Tibial nerve (tissue), 4 donors: ENCODE measurements at regions not wholly inside any gene's neighbourhood (a gene's known extent, or its start where the extent isn't known, plus 50 kb on each side); places are given as distances from the start of the nearest gene placed in this dataset.

ENCODE experiments used
- DNase-seq, 2 donors: peaks; one replicate each; pipeline ENCODE4 v3.0.0-alpha.2; 2019; ENCODE audit warnings: low spot score in 2 of 2
- H3K27ac ChIP-seq, 4 donors: fragments of 200-600 bp; sonication (generic) in 3 of 4; one replicate each; pipeline ENCODE4 v1.5.1; 2017 to 2019; ENCODE audit warnings: mild to moderate bottlenecking in 1 of 4
- H3K27me3 ChIP-seq, 2 donors: fragments of 200-600 bp; sonication (generic) in 1 of 2; one replicate each; pipeline versions ENCODE4 v1.5.1 to v1.6.0; 2017 to 2019
- H3K36me3 ChIP-seq, 3 donors: fragments of 200-600 bp; sonication (generic); one replicate each; pipeline ENCODE4 v1.5.1; 2018 to 2019
- H3K4me1 ChIP-seq, 4 donors: fragments of 200-600 bp; sonication (generic) in 3 of 4; one replicate each; pipeline ENCODE4 v1.5.1; 2017 to 2019
- H3K4me3 ChIP-seq, 4 donors: fragments of 200-600 bp; sonication (generic) in 3 of 4; one replicate each; pipeline ENCODE4 v1.5.1; 2017 to 2019; ENCODE audit warnings: mild to moderate bottlenecking in 1 of 4, moderate library complexity in 1 of 4
- H3K9me3 ChIP-seq, 4 donors: fragments of 200-600 bp; sonication (generic) in 3 of 4; one replicate each; pipeline ENCODE4 v1.5.1; 2017 to 2019
- CTCF ChIP-seq, 5 experiments: fragments of 200-600 bp in 3 of 5; fragments of 450-650 bp in 2 of 5; sonication (generic) in 3 of 5; IDR thresholded peaks; one replicate each; pipeline ENCODE4 v1.5.1; 2016 to 2019; ENCODE audit warnings: antibody characterized with exemption in 5 of 5, mild to moderate bottlenecking in 3 of 5, moderate library complexity in 2 of 5
- EP300 ChIP-seq, 2 donors: sonication (generic); formaldehyde crosslinking; IDR thresholded peaks; one replicate each; pipeline ENCODE4 v1.6.1; 2017; ENCODE audit warnings: antibody characterized with exemption in 2 of 2, mild to moderate bottlenecking in 1 of 2
- POLR2A ChIP-seq, 2 donors: fragments of 450-650 bp; IDR thresholded peaks; one replicate each; pipeline ENCODE4 v1.6.1; 2017; ENCODE audit warnings: antibody characterized with exemption in 2 of 2, mild to moderate bottlenecking in 2 of 2, moderate library complexity in 2 of 2
- WGBS, 2 donors: methylation state at CpG; one replicate each; pipeline ENCODE4 v1.1.5; 2018; 5-methylcytosine and 5-hydroxymethylcytosine counted together

DNA sequence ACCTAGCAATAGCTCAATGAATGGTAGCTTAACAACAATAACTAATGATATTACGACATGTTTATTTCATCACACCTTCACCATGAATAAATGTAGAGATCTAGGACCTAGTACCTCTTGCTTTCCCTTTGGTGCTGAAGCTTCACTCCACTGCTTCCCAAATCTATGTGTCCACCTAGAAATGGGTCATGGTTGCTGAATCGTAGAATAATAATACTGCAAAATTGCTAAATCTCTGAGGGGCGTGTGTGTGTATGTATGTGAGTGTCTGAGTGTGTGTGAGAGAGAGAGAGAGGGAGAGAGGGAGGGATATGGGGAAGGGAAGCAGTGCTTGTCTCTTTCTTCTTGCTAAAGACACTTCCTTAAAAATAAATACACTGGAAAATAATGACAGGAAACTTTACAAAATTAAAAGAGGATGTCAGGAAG, 109.3 kb upstream of the BMP2K start:
- TF ChIP-seq CTCF (IDR thresholded peaks at IDR 0.05) (no peak), EP300 (IDR thresholded peaks at IDR 0.05) (peak in 1 of 2 donors; percentile 56)
- H3K9me3 ChIP-seq = no peaks in the 10 kb centered on the region
- H3K36me3 ChIP-seq = no peaks in the 10 kb centered on the region
- H3K4me1 ChIP-seq = peaks cover 0 to 19% (median 13%) of the 10 kb centered on the region in 4 donors
- H3K27me3 ChIP-seq = no peaks in the 10 kb centered on the region
- WGBS, 2 donors = 63 to 72% methylated on average over 3 of the region's 3 CpGs
- no peak for DNase-seq
- no peak overlapping the region for H3K27ac ChIP-seq
- no peak overlapping the region for H3K4me3 ChIP-seq

DNA sequence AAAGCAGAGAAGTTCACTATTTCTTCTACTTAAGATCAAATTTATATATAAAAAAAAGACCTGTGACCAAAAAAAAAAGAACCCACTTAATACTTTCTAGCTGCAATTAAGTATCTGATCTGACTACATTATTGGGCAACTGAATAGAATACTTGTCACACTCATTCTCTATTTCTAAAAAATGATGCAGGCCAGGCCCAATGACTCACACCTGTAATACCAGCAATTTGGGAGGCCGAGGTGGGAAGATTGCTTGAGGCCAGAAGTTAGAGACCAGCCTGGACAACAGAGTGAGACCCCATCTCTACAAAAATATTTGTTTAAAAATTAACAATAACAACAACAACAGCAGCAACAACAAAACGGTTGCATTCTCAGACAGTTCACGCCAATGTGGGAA, 108.8 kb upstream of the BMP2K start:
- Histone ChIP-seq H3K4me1 (peaks cover 0 to 14% (median 9%) of the 10 kb centered on the region in 4 donors), H3K36me3 (no peaks in the 10 kb centered on the region), H3K27ac (no peak overlapping the region), H3K27me3 (no peaks in the 10 kb centered on the region), H3K4me3 (no peak overlapping the region), H3K9me3 (no peaks in the 10 kb centered on the region)
- WGBS, 2 donors = 81 to 83% methylated on average over 3 of the region's 3 CpGs
- TF ChIP-seq EP300 (IDR thresholded peaks at IDR 0.05) = no peak
- TF ChIP-seq CTCF (IDR thresholded peaks at IDR 0.05) = no peak
- TF ChIP-seq POLR2A (IDR thresholded peaks at IDR 0.05) = no peak
- no peak for DNase-seq

DNA sequence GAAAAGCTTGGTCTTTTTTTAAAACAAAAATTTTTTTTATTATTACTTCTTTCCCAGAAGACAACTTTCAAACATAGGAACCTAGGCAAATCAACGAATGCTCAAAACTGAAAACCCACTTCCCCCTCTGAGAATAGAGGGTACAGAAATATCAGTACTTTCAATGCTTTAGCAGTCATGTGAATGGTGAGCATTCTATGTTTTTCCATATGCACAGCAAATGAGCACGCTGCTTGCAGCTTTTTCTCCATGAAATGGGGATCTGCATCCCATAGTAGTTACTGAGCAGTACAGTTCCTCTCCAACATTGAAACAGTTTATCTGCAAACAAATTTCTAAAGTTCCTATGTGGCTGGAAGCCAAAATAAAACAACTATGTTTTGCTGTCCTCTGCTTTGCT, 108.4 kb upstream of the BMP2K start:
- H3K4me3 ChIP-seq = no peak overlapping the region
- no peaks in the 10 kb centered on the region for H3K9me3 ChIP-seq
- H3K27me3 ChIP-seq = no peaks in the 10 kb centered on the region
- 75 to 80% methylated on average over 2 of the region's 2 CpGs for WGBS, 2 donors
- peaks cover 0 to 13% (median 6%) of the 10 kb centered on the region in 4 donors for H3K4me1 ChIP-seq
- no peak for DNase-seq
- TF ChIP-seq CTCF (IDR thresholded peaks at IDR 0.05) (no peak), EP300 (IDR thresholded peaks at IDR 0.05) (peak in 1 of 2 donors; percentile 21), POLR2A (IDR thresholded peaks at IDR 0.05) (no peak)
- peak overlapping the region in 1 of 4 donors; percentile 6 for H3K27ac ChIP-seq
- H3K36me3 ChIP-seq = no peaks in the 10 kb centered on the region

DNA sequence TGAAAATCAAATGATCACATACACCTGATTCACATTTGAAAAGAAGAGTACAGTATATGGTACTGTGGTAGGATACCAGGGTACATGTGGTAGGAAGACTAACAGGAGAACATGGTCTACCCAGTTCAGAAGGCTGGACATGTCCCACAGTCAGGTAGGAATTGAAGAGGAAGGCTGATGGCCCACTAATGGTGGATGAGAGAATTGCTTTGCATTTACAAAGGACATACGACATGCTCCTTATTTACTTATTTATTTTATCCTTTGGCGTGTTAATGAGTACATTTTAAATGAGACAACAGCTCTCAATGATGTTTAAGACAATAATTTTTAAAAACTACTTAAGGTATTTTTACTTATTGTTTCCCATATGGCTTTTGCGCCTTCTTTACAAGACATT, 106.7 kb upstream of the BMP2K start:
- Histone ChIP-seq H3K27ac (no peak overlapping the region), H3K4me3 (no peak overlapping the region), H3K4me1 (peaks cover 0 to 13% (median 3%) of the 10 kb centered on the region in 4 donors), H3K9me3 (no peaks in the 10 kb centered on the region), H3K36me3 (no peaks in the 10 kb centered on the region), H3K27me3 (no peaks in the 10 kb centered on the region)
- WGBS, 2 donors = 93 to 96% methylated on average over 3 of the region's 3 CpGs
- TF ChIP-seq CTCF (IDR thresholded peaks at IDR 0.05) (no peak), POLR2A (IDR thresholded peaks at IDR 0.05) (no peak), EP300 (IDR thresholded peaks at IDR 0.05) (no peak)
- DNase-seq = no peak

DNA sequence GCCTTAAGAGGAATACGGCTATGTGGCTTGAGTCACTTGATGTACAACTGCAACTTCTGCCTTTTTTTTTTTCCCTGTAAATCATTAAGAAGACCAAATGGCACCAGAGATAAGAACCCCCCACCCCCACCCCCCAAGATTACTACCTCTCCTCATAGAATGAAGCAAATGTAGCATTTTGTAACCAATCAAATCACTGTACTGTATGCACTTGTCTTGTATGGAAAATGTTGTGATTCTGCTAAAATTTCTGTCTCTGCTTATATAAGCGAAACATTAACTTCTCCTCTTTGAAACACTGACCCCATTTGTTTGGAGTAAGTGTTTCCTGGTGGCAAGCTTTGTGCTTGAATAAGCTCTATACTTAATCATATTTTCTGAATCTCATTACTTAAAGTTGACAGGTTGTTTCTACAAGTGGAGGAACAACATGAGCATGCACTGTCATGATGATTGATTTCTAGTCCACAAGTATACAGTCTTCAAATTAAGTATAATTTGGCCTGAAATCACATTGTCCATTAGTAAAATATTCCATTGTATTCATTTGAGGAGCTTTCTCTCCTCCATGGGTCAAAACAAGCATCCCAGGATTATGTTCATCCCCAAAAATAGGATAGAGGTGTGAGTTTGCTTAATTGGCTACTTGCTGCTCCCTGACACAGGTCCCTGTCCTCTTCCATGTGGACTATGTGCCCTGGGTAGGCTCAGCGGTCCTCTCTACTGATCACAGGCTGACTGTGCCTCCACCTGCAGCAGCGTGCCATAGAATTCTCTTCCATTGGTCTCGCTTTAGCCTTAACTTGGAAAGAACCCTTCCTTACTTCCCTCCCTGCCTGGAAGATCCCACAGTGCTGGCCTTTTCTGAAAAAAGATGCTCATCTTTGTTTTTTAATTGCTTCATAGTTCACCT, 104.0 kb upstream of the BMP2K start:
- no peak for DNase-seq
- TF ChIP-seq EP300 (IDR thresholded peaks at IDR 0.05) (no peak), POLR2A (IDR thresholded peaks at IDR 0.05) (no peak), CTCF (IDR thresholded peaks at IDR 0.05) (no peak)
- whole genome bisulfite sequencing, 2 donors = 90 to 92% methylated on average over 5 of the region's 5 CpGs
- H3K4me3 ChIP-seq = no peak overlapping the region
- H3K27me3 ChIP-seq = no peaks in the 10 kb centered on the region
- H3K36me3 ChIP-seq = no peaks in the 10 kb centered on the region
- H3K27ac ChIP-seq = no peak overlapping the region
- peaks cover 0 to 9% (median 4%) of the 10 kb centered on the region in 4 donors for H3K4me1 ChIP-seq
- no peaks in the 10 kb centered on the region for H3K9me3 ChIP-seq
